Mesothelial cell of epicardium (in vitro differentiated cells): ENCODE measurements at regions not wholly inside any gene's neighbourhood (a gene's known extent, or its start where the extent isn't known, plus 50 kb on each side); places are given as distances from the start of the nearest gene placed in this dataset.
A peak's percentile ranks its signal among the peaks of the same experiment; 100 is the strongest.

ENCODE experiments used
- DNase-seq, 2 experiments: peaks; one replicate each; pipeline ENCODE4 v3.0.0; 2021; ENCODE audit warnings: low spot score in 2 of 2; ENCODE audit not compliant: unreplicated experiment in 2 of 2
- H3K27ac Mint-ChIP-seq: 2 replicates; pipeline ENCODE4 v1.8.0; 2021; ENCODE audit warnings: mixed read lengths
- H3K27me3 Mint-ChIP-seq: 2 replicates; pipeline ENCODE4 v1.8.0; 2021; ENCODE audit warnings: low read depth, mixed read lengths
- H3K36me3 Mint-ChIP-seq: 2 replicates; pipeline ENCODE4 v1.8.0; 2021; ENCODE audit warnings: mixed read lengths
- H3K4me1 Mint-ChIP-seq: 2 replicates; pipeline ENCODE4 v1.8.0; 2021; ENCODE audit warnings: mixed read lengths
- H3K4me3 Mint-ChIP-seq: 2 replicates; pipeline ENCODE4 v1.8.0; 2021; ENCODE audit warnings: mild to moderate bottlenecking, moderate library complexity, mixed read lengths
- H3K9me3 Mint-ChIP-seq: 2 replicates; pipeline ENCODE4 v1.8.0; 2021; ENCODE audit warnings: mixed read lengths
- TF ChIP-seq, protein P1 (sequence below): fragments of 200-600 bp; sonication (generic); IDR thresholded peaks from one replicate; pipeline ENCODE4 v1.5.0; 2021; ENCODE audit warnings: antibody characterized with exemption; ENCODE audit not compliant: unreplicated experiment

DNA sequence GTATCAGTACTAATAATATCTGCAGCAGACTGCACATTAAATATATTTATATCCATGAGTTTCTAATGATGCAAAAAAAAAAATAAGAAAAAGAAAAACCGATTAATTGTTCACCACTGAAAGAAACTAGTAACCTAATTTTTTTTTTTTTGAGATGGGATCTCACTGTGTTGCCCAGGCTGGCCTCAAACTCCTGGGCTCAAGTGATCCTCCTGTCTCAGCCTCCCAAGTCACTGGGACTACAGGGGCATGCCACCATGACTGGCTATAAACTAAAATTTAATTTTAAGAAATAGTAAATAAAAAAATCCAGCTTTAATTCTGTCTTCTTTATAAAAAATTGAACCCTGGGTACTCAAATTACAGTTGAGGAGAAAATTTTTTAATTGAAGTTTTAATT lies 358.2 kb downstream of the QKI start:
- Mint-ChIP-seq H3K4me3 (no peak overlapping the region), H3K36me3 (peaks cover 4% of the 10 kb centered on the region), H3K27me3 (no peaks in the 10 kb centered on the region), H3K9me3 (peaks cover 18% of the 10 kb centered on the region), H3K4me1 (peaks cover 3% of the 10 kb centered on the region), H3K27ac (no peak overlapping the region)
- TF ChIP-seq, protein P1, sequence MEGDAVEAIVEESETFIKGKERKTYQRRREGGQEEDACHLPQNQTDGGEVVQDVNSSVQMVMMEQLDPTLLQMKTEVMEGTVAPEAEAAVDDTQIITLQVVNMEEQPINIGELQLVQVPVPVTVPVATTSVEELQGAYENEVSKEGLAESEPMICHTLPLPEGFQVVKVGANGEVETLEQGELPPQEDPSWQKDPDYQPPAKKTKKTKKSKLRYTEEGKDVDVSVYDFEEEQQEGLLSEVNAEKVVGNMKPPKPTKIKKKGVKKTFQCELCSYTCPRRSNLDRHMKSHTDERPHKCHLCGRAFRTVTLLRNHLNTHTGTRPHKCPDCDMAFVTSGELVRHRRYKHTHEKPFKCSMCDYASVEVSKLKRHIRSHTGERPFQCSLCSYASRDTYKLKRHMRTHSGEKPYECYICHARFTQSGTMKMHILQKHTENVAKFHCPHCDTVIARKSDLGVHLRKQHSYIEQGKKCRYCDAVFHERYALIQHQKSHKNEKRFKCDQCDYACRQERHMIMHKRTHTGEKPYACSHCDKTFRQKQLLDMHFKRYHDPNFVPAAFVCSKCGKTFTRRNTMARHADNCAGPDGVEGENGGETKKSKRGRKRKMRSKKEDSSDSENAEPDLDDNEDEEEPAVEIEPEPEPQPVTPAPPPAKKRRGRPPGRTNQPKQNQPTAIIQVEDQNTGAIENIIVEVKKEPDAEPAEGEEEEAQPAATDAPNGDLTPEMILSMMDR = no peak
- no peak for DNase-seq

DNA sequence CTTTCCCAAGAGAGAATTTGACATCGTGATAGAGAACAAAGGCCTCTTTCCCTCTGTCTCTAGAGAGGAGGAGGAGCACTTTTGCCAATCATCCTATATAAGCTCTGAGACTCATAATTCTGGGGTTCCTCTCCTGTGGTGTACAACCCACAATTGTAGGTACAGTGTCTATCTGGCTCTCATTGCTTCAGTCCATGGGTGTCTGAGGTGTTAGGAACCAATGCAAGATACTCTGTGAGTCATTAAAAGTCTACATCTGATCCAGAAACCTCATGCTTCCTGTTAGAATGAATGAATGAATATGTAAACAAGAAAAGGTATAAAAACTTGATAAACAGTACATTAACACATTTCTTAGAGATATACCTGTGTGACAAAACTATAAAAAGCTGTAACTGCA lies 356.7 kb downstream of the QKI start:
- no peak overlapping the region for H3K27ac Mint-ChIP-seq
- no peak overlapping the region for H3K4me3 Mint-ChIP-seq
- H3K9me3 Mint-ChIP-seq = peaks cover 18% of the 10 kb centered on the region
- no peaks in the 10 kb centered on the region for H3K27me3 Mint-ChIP-seq
- TF ChIP-seq, protein P1 = no peak
- H3K4me1 Mint-ChIP-seq = no peaks in the 10 kb centered on the region
- no peak for DNase-seq
- H3K36me3 Mint-ChIP-seq = peaks cover 4% of the 10 kb centered on the region

DNA sequence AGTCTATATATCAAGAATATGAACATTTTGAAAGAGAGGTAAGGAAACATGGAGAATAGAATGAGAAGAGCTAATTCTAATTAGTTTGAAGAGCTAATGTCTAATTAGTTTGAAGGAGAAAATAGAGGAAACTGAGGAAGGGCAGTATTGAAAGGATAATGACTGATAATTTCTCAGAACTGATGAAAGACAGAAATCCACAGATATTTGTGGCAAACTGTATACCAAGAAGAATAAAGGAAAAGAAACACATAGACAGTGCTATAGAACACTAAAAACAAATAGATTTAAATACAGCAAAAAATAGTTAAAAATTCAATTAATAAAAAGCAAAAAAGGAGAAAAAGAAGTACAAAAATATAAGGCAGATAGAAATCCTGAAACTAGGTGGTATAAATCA lies 354.4 kb downstream of the QKI start:
- Mint-ChIP-seq H3K27me3 (no peaks in the 10 kb centered on the region), H3K9me3 (peaks cover 18% of the 10 kb centered on the region), H3K4me3 (no peak overlapping the region), H3K4me1 (peaks cover 13% of the 10 kb centered on the region), H3K27ac (no peak overlapping the region), H3K36me3 (peaks cover 4% of the 10 kb centered on the region)
- TF ChIP-seq, protein P1 = no peak
- no peak for DNase-seq

DNA sequence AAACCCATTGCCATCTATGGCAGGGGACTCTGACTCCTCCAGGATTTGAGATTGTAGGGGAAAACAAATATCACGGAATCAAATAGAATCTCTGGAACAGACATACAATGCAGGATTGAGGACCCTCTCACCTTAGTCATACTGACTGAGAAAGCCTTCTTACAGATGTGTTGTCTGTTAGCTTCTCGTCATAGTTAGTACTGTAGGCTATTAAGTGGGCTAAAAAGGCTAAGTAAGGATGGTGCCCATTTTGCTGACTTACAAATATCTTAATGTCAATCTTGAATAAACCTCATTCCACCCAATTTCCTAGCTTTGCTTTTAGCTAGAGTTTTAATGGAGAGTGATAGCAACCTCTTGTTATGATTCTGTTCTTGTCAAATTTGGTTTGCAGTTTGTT lies 352.4 kb downstream of the QKI start:
- peaks cover 18% of the 10 kb centered on the region for H3K9me3 Mint-ChIP-seq
- DNase-seq = no peak

DNA sequence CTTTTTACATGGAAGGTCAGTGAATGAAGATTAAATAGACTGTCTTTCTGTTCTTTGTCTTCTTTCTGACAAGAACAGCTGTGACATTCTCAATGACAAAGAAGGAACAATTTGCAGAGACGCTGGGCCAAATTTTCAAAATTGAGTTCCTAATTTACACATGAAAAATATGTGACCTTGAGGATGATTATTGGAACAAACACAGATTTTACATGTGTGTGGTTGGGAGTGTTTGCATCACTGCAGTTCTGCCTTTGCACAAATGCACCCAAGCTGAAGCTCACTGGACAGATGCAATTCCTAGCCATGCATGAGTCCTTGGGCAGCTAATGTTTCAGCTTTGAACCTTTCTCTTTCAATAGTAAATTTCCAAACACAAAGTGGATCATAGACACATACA lies 350.8 kb downstream of the QKI start:
- Mint-ChIP-seq H3K27ac (no peak overlapping the region), H3K36me3 (peaks cover 4% of the 10 kb centered on the region), H3K4me1 (peaks cover 13% of the 10 kb centered on the region), H3K4me3 (no peak overlapping the region), H3K9me3 (peaks cover 18% of the 10 kb centered on the region), H3K27me3 (no peaks in the 10 kb centered on the region)
- TF ChIP-seq, protein P1 = no peak
- no peak for DNase-seq

More for the DNA sequence above, 352.4 kb downstream of the QKI start:
- Mint-ChIP-seq H3K4me3 (no peak overlapping the region), H3K27ac (no peak overlapping the region), H3K4me1 (peaks cover 13% of the 10 kb centered on the region), H3K27me3 (no peaks in the 10 kb centered on the region), H3K36me3 (peaks cover 4% of the 10 kb centered on the region)
- TF ChIP-seq, protein P1 = no peak

DNA sequence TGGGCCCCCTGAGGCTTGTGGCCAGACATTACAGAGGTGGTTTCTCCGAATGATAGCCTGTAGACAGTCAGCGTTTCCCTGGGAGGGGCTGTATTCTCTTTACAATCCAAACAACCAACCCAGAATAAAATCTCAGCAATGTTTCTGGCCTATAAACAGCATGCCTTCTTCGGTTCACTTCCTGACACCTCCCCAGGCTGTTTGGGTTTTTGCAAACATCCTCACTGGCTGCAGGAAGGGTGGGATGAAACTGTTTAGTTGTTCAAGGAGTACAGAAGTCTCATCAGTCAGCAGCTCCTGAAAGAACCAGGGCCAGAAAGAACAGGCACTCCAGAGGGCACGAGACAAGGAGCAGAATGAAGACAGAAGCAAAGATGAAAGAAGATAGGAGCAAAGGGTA lies 350.0 kb downstream of the QKI start:
- H3K27me3 Mint-ChIP-seq = no peaks in the 10 kb centered on the region
- peak overlapping the region; percentile 10 for H3K27ac Mint-ChIP-seq
- TF ChIP-seq, protein P1 = no peak
- DNase-seq = no peak
- peaks cover 16% of the 10 kb centered on the region for H3K9me3 Mint-ChIP-seq
- H3K4me3 Mint-ChIP-seq = no peak overlapping the region
- H3K4me1 Mint-ChIP-seq = peaks cover 13% of the 10 kb centered on the region
- peaks cover 4% of the 10 kb centered on the region for H3K36me3 Mint-ChIP-seq
